Spleen (tissue), 7 donors: ENCODE measurements at regions not wholly inside any gene's neighbourhood (a gene's known extent, or its start where the extent isn't known, plus 50 kb on each side); places are given as distances from the start of the nearest gene placed in this dataset.

Source experiments
- POLR2A ChIP-seq, 3 donors: fragments of 450-650 bp; IDR thresholded peaks; one replicate each; pipeline ENCODE4 v1.5.1; 2017; ENCODE audit warnings: antibody characterized with exemption in 3 of 3, mild to moderate bottlenecking in 1 of 3
- POLR2AphosphoS5 ChIP-seq, 3 donors: sonication (generic); formaldehyde crosslinking; IDR thresholded peaks; one replicate each; pipeline ENCODE4 v1.5.1; 2017; ENCODE audit warnings: antibody characterized with exemption in 3 of 3
- TF ChIP-seq, protein P1 (sequence below), 11 experiments: fragments of 200-600 bp in 7 of 11; fragments of 450-650 bp in 4 of 11; sonication (generic) in 4 of 11; IDR thresholded peaks in 8 of 11; conservative IDR thresholded peaks in 3 of 11; 1 replicate in 7 of 11; 2 replicates in 4 of 11; pipeline versions ENCODE4 v1.4.0 to v1.8.0; 2016 to 2021; ENCODE audit warnings: antibody characterized with exemption in 11 of 11, inconsistent platforms in 4 of 11, mild to moderate bottlenecking in 1 of 11
- donor health status: DM: no; HTN: no; CAD: no; lungs with moderate emphysema.
- donor health status: DM: no; HTN: no; CAD: no.
- donor health status: DM: no; HTN: no; CAD: no.

DNA sequence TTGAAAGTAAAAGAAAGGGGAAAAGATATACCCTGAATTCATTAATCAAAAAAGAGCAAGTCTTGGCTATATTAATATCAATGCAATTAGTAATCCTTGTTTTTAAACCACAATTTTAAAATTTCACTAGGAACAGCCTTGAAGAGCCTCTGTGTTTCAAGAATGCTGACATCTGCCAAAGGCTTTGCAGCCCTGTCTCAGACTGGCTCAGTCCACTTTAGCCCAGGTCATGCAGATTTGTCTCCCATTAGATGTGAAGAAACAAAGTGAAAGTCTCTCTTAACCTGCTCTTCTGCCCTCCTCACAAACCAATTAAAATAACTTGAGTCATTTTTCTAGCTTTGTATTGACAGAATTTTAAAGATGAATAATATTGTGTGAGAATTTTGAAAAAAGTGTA lies 102.7 kb upstream of the CARMIL1 start:
- TF ChIP-seq, protein P1, sequence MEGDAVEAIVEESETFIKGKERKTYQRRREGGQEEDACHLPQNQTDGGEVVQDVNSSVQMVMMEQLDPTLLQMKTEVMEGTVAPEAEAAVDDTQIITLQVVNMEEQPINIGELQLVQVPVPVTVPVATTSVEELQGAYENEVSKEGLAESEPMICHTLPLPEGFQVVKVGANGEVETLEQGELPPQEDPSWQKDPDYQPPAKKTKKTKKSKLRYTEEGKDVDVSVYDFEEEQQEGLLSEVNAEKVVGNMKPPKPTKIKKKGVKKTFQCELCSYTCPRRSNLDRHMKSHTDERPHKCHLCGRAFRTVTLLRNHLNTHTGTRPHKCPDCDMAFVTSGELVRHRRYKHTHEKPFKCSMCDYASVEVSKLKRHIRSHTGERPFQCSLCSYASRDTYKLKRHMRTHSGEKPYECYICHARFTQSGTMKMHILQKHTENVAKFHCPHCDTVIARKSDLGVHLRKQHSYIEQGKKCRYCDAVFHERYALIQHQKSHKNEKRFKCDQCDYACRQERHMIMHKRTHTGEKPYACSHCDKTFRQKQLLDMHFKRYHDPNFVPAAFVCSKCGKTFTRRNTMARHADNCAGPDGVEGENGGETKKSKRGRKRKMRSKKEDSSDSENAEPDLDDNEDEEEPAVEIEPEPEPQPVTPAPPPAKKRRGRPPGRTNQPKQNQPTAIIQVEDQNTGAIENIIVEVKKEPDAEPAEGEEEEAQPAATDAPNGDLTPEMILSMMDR (IDR thresholded peaks at IDR 0.05 in 8 of 11, conservative IDR thresholded peaks at IDR 0.05 in 3 of 11), result no peak
- TF ChIP-seq POLR2A (IDR thresholded peaks at IDR 0.05) (no peak), POLR2AphosphoS5 (IDR thresholded peaks at IDR 0.05) (no peak)
